IMR-90 (cell line): ENCODE measurements at regions not wholly inside any gene's neighbourhood (a gene's known extent, or its start where the extent isn't known, plus 50 kb on each side); places are given as distances from the start of the nearest gene placed in this dataset.

ENCODE experiments used
- ATAC-seq: fragments of 200-7000 bp; cut with Tn5 transposase; 2 replicates; pipeline ENCODE4 v1.9.1; 2020; ENCODE audit warnings: low read depth, mild to moderate bottlenecking, moderate library complexity
- BruUV-seq: library from RNA; stranded (reverse); fragments of 400-500 nt; replicated peaks from 2 replicates; lab custom pipeline; 2021; lab: Mats Ljungman, UMichigan
- CTCF ChIA-PET: fragments of 300-600 bp; formaldehyde crosslinking; extraction: SDS; loops from one replicate; lab custom pipeline; 2021; ENCODE audit warnings: antibody characterized with exemption; lab: Yijun Ruan, JAX
- POLR2A ChIA-PET: fragments of 300-600 bp; sonication (Branson Sonifier 250); formaldehyde crosslinking; loops from one replicate; lab custom pipeline; 2022; ENCODE audit warnings: antibody characterized with exemption; ENCODE audit not compliant: unreplicated experiment; lab: Charles Lee
- DNase-seq: peaks from one replicate; pipeline ENCODE4 v3.0.0; 2013
- H2AFZ ChIP-seq: replicated peaks from 2 replicates; pipeline ENCODE3; 2013; ENCODE audit warnings: low read length, mild to moderate bottlenecking; ENCODE audit not compliant: poor library complexity
- H2AK5ac ChIP-seq: 2 replicates; pipeline ENCODE4 v1.6.1; 2013; ENCODE audit warnings: low read depth, low read length, inconsistent platforms
- H2AK9ac ChIP-seq: replicated peaks from 2 replicates; pipeline ENCODE3; 2013; ENCODE audit warnings: mild to moderate bottlenecking, low read depth, low read length, moderate library complexity; ENCODE audit not compliant: poor library complexity
- H2BK120ac ChIP-seq: 2 replicates; pipeline ENCODE4 v1.6.1; 2013; ENCODE audit warnings: low read depth, low read length, inconsistent platforms
- H2BK15ac ChIP-seq: 3 replicates; pipeline ENCODE4 v1.6.1; 2013; ENCODE audit warnings: low read depth, low read length, inconsistent platforms
- H2BK20ac ChIP-seq: 2 replicates; pipeline ENCODE4 v1.6.1; 2013; ENCODE audit warnings: low read depth, mild to moderate bottlenecking, inconsistent platforms, low read length, moderate library complexity
- H2BK5ac ChIP-seq: 2 replicates; pipeline ENCODE4 v1.6.1; 2013; ENCODE audit warnings: mild to moderate bottlenecking, low read depth, low read length, inconsistent platforms; ENCODE audit not compliant: poor library complexity, severe bottlenecking
- H3K14ac ChIP-seq: replicated peaks from 2 replicates; pipeline ENCODE4 v1.6.1; 2013; ENCODE audit warnings: low read depth, low read length, inconsistent platforms
- H3K18ac ChIP-seq: 2 replicates; pipeline ENCODE4 v1.6.1; 2013; ENCODE audit warnings: low read depth, low read length, control low read depth
- H3K23ac ChIP-seq: 2 replicates; pipeline ENCODE4 v1.6.1; 2013; ENCODE audit warnings: low read depth, low read length, inconsistent platforms
- H3K27ac ChIP-seq: 2 replicates; pipeline ENCODE4 v1.5.1; 2013; ENCODE audit warnings: mild to moderate bottlenecking, control low read depth, low read length; ENCODE audit not compliant: insufficient read depth
- H3K27me3 ChIP-seq: 2 replicates; pipeline ENCODE4 v1.6.1; 2013; ENCODE audit warnings: low read length; ENCODE audit not compliant: control insufficient read depth, insufficient read depth
- H3K36me3 ChIP-seq: 2 replicates; pipeline ENCODE4 v1.6.1; 2013; ENCODE audit warnings: low read length, mixed read lengths; ENCODE audit not compliant: control insufficient read depth, insufficient read depth
- H3K4ac ChIP-seq: 2 replicates; pipeline ENCODE4 v1.6.1; 2013; ENCODE audit warnings: low read depth, low read length, inconsistent platforms
- H3K4me1 ChIP-seq: 2 replicates; pipeline ENCODE4 v1.6.1; 2013; ENCODE audit warnings: low read length, mixed read lengths; ENCODE audit not compliant: control insufficient read depth, insufficient read depth
- H3K4me2 ChIP-seq: 2 replicates; pipeline ENCODE4 v1.6.1; 2013; ENCODE audit warnings: low read depth, mild to moderate bottlenecking, control low read depth, low read length, moderate library complexity
- H3K4me3 ChIP-seq: 2 replicates; pipeline ENCODE4 v1.5.1; 2013; ENCODE audit warnings: low read depth, mild to moderate bottlenecking, control low read depth, low read length, moderate library complexity; ENCODE audit not compliant: insufficient read depth
- H3K56ac ChIP-seq: 2 replicates; pipeline ENCODE4 v1.6.1; 2013; ENCODE audit warnings: low read length, inconsistent platforms; ENCODE audit not compliant: insufficient read depth; ENCODE audit errors: extremely low read depth
- H3K79me1 ChIP-seq, 2 experiments: 2 replicates each; pipeline ENCODE4 v1.6.1; 2013; ENCODE audit warnings: low read length in 2 of 2, inconsistent platforms in 1 of 2, low read depth in 1 of 2
- H3K9ac ChIP-seq: 2 replicates; pipeline ENCODE4 v1.6.1; 2013; ENCODE audit warnings: low read depth, low read length, control low read depth
- H3K9me1 ChIP-seq: 2 replicates; pipeline ENCODE4 v1.6.1; 2013; ENCODE audit warnings: low read length, inconsistent platforms; ENCODE audit not compliant: insufficient read depth
- H3K9me3 ChIP-seq: 2 replicates; pipeline ENCODE4 v1.6.1; 2013; ENCODE audit warnings: low read length; ENCODE audit not compliant: control insufficient read depth, insufficient read depth
- H4K20me1 ChIP-seq: 2 replicates; pipeline ENCODE4 v1.6.1; 2013; ENCODE audit warnings: low read length, inconsistent platforms; ENCODE audit not compliant: insufficient read depth
- H4K5ac ChIP-seq: 2 replicates; pipeline ENCODE4 v1.6.1; 2013; ENCODE audit warnings: mild to moderate bottlenecking, low read depth, low read length, control low read depth
- H4K8ac ChIP-seq, 2 experiments: 2 replicates each; pipeline ENCODE4 v1.6.1; 2013; ENCODE audit warnings: low read depth in 2 of 2, low read length in 2 of 2, control low read depth in 1 of 2, inconsistent platforms in 1 of 2
- H4K91ac ChIP-seq: 2 replicates; pipeline ENCODE4 v1.6.1; 2013; ENCODE audit warnings: low read depth, low read length, inconsistent platforms; ENCODE audit not compliant: insufficient read depth
- BHLHE40 ChIP-seq: fragments of 150-350 bp; IDR thresholded peaks from 2 replicates; pipeline ENCODE4 v1.6.1; 2016; ENCODE audit warnings: mild to moderate bottlenecking, low read depth, low read length
- CHD1 ChIP-seq: IDR thresholded peaks from 2 replicates; pipeline ENCODE4 v1.6.1; 2012; ENCODE audit warnings: low read depth, low read length, improper control_type of control experiment
- CTCF ChIP-seq: conservative IDR thresholded peaks from 2 replicates; pipeline ENCODE4 v1.5.1; 2012; ENCODE audit warnings: mild to moderate bottlenecking, low read depth, low read length, improper control_type of control experiment
- FOS ChIP-seq: fragments of 150-350 bp; IDR thresholded peaks from 2 replicates; pipeline ENCODE4 v1.6.1; 2016; ENCODE audit warnings: low read depth, low read length
- MAZ ChIP-seq: IDR thresholded peaks from 2 replicates; pipeline ENCODE4 v1.6.1; 2012; ENCODE audit warnings: low read depth, mild to moderate bottlenecking, low read length, improper control_type of control experiment, moderate library complexity, borderline replicate concordance
- NFE2L2 ChIP-seq: fragments of 150-350 bp; IDR thresholded peaks from 2 replicates; pipeline ENCODE4 v1.6.1; 2016; ENCODE audit warnings: low read depth, mild to moderate bottlenecking, low read length
- POLR2A ChIP-seq: IDR thresholded peaks from 2 replicates; pipeline ENCODE4 v1.6.1; 2012; ENCODE audit warnings: mild to moderate bottlenecking, low read depth, low read length
- RFX5 ChIP-seq: IDR thresholded peaks from 2 replicates; pipeline ENCODE4 v1.8.0; 2012; ENCODE audit warnings: low read depth, mild to moderate bottlenecking, low read length, moderate library complexity
- SMC3 ChIP-seq: fragments of 150-350 bp; IDR thresholded peaks from 2 replicates; pipeline ENCODE4 v1.6.1; 2016; ENCODE audit warnings: low read depth, mild to moderate bottlenecking, antibody characterized with exemption, low read length, moderate library complexity
- WGBS, 2 experiments: methylation state at CpG; one replicate each; pipeline versions ENCODE4 v1.1.5 to v1.1.7; 2013; ENCODE audit warnings: missing lambda C conversion rate in 2 of 2; ENCODE audit not compliant: insufficient read length in 1 of 2; ENCODE audit errors: extremely low coverage in 2 of 2; 5-methylcytosine and 5-hydroxymethylcytosine counted together
- dilution Hi-C: fragments of 300-500 bp; cut with HindIII; formaldehyde crosslinking; loops from one replicate; pipeline ENCODE4 v1.14.3; 2018; ENCODE audit warnings: low sequenced_read_pairs; ENCODE audit not compliant: unreplicated experiment
- in situ Hi-C: fragments of 300-500 bp; cut with MboI; formaldehyde crosslinking; loops from 3 replicates; pipeline ENCODE4 v1.14.3; 2019; ENCODE audit warnings: low sequenced_read_pairs, inconsistent platforms, mixed read lengths
- intact Hi-C: fragments of 100-400 bp; cut with micrococcal nuclease; formaldehyde crosslinking; loops from 2 replicates; pipeline ENCODE4 v1.10.0; 2022
- TF ChIP-seq, protein P1 (sequence below): fragments of 150-350 bp; IDR thresholded peaks from 2 replicates; pipeline ENCODE4 v1.6.1; 2017; ENCODE audit warnings: mild to moderate bottlenecking, antibody characterized with exemption, low read length, low read depth

DNA sequence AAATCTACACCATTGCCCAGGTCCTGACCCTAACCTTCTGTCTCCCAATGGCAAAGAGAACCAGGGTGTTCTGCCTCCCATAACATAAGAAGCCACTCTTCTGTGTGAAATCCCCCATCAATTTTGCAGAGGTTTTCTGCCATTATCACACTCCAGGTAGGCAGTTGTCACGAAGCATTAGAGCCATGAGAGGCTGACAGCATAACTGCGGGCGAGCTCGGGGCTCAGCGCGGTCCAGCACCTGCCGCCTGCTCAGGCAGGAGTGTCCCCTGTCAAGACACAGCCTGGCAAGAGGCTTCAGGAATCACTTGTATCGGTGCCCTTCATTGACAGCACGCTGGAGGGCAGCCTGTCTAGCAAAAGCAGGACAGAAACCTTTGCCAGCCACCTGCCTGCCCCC lies 251.2 kb downstream of the SATB2 start:
- no peaks in the 10 kb centered on the region for H3K9me1 ChIP-seq

More for the DNA sequence above, 251.2 kb downstream of the SATB2 start:
- H4K5ac ChIP-seq, result no peak overlapping the region
- H2BK120ac ChIP-seq, result no peak overlapping the region
- no peak overlapping the region for H3K4me3 ChIP-seq
- no peak overlapping the region for H2AK9ac ChIP-seq
- in situ Hi-C loops (no loop called here), intact Hi-C loops (no loop called here), dilution Hi-C loops (no loop called here)
- no peak overlapping the region for H3K27ac ChIP-seq
- H3K23ac ChIP-seq, result no peak overlapping the region
- DNase-seq (no peak), ATAC-seq (no peak)
- H3K4me1 ChIP-seq, result no peaks in the 10 kb centered on the region
- H2BK5ac ChIP-seq, result no peak overlapping the region
- no peak overlapping the region for H2BK15ac ChIP-seq
- no peak overlapping the region for H3K4me2 ChIP-seq
- no peak overlapping the region for H3K4ac ChIP-seq
- no peak overlapping the region for H4K8ac ChIP-seq
- H3K14ac ChIP-seq, result no peak overlapping the region
- peaks cover 2% of the 10 kb centered on the region; the same call in 1 of the 2 replicates for H3K9me3 ChIP-seq
- no peak overlapping the region for H4K91ac ChIP-seq
- 84% methylated on average over 5 of the region's 9 CpGs; no CpG with 5 or more reads in 1 of the 2 experiments for WGBS, 2 experiments
- no peaks in the 10 kb centered on the region for H4K20me1 ChIP-seq
- no TSS peak for BruUV-seq
- no peak overlapping the region for H3K9ac ChIP-seq
- H3K79me1 ChIP-seq, result no peaks in the 10 kb centered on the region
- H2AK5ac ChIP-seq, result no peak overlapping the region
- no peak overlapping the region for H2BK20ac ChIP-seq
- H3K18ac ChIP-seq, result no peak overlapping the region
- H3K56ac ChIP-seq, result no peak overlapping the region
- ChIA-PET POLR2A (no interaction called here), CTCF (no interaction called here)
- no peaks in the 10 kb centered on the region for H3K36me3 ChIP-seq
- H2AFZ ChIP-seq, result no peak overlapping the region
- H3K27me3 ChIP-seq, result no peaks in the 10 kb centered on the region
- TF ChIP-seq, protein P1, sequence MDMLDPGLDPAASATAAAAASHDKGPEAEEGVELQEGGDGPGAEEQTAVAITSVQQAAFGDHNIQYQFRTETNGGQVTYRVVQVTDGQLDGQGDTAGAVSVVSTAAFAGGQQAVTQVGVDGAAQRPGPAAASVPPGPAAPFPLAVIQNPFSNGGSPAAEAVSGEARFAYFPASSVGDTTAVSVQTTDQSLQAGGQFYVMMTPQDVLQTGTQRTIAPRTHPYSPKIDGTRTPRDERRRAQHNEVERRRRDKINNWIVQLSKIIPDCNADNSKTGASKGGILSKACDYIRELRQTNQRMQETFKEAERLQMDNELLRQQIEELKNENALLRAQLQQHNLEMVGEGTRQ, result no peak
- no peak for TF ChIP-seq NFE2L2
- TF ChIP-seq BHLHE40, result no peak
- no peak for TF ChIP-seq POLR2A
- TF ChIP-seq FOS, result no peak
- no peak for TF ChIP-seq SMC3
- no peak for TF ChIP-seq CHD1
- no peak for TF ChIP-seq MAZ
- TF ChIP-seq RFX5, result no peak
- TF ChIP-seq CTCF, result no peak
